A673 (cell line): ENCODE measurements at regions not wholly inside any gene's neighbourhood (a gene's known extent, or its start where the extent isn't known, plus 50 kb on each side); places are given as distances from the start of the nearest gene placed in this dataset.

Source experiments
- EZH2 ChIP-seq: fragments of 200-600 bp; sonication (generic); IDR thresholded peaks from 2 replicates; pipeline ENCODE4 v1.6.1; 2017; ENCODE audit warnings: borderline replicate concordance, low read depth, mild to moderate bottlenecking, mixed read lengths, antibody characterized with exemption, low read length; ENCODE audit not compliant: poor library complexity, severe bottlenecking
- TF ChIP-seq, protein P1 (sequence below): fragments of 300-800, 200-600 bp; sonication (generic); conservative IDR thresholded peaks from 2 replicates; pipeline ENCODE4 v1.5.1; 2017; ENCODE audit warnings: low read depth, mild to moderate bottlenecking, antibody characterized with exemption, low read length, moderate library complexity, mixed read lengths

DNA sequence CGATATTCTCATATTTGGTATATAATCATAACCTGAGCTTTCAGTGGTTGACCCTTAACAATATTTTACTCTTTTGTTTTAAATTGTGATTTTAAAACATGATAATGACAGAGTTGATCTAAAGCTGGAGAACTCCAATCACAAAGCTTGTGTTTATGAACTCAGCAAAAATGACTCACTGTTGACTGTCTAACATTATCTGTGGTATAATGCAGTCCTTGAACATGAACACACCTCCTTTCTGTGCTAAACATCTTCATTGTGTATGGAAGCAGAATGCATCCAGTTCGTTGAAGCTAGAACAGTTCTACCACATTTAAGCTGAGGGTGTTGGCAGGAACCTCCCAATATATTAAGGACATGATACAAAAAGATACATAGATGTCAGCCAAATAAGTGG, 1030.2 kb upstream of the SEMA6A start:
- TF ChIP-seq, protein P1, sequence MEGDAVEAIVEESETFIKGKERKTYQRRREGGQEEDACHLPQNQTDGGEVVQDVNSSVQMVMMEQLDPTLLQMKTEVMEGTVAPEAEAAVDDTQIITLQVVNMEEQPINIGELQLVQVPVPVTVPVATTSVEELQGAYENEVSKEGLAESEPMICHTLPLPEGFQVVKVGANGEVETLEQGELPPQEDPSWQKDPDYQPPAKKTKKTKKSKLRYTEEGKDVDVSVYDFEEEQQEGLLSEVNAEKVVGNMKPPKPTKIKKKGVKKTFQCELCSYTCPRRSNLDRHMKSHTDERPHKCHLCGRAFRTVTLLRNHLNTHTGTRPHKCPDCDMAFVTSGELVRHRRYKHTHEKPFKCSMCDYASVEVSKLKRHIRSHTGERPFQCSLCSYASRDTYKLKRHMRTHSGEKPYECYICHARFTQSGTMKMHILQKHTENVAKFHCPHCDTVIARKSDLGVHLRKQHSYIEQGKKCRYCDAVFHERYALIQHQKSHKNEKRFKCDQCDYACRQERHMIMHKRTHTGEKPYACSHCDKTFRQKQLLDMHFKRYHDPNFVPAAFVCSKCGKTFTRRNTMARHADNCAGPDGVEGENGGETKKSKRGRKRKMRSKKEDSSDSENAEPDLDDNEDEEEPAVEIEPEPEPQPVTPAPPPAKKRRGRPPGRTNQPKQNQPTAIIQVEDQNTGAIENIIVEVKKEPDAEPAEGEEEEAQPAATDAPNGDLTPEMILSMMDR: no peak
- no peak for TF ChIP-seq EZH2
